ENCODE measurements at regions not wholly inside any gene's neighbourhood (a gene's known extent, or its start where the extent isn't known, plus 50 kb on each side); places are given as distances from the start of the nearest gene placed in this dataset.

DNA sequence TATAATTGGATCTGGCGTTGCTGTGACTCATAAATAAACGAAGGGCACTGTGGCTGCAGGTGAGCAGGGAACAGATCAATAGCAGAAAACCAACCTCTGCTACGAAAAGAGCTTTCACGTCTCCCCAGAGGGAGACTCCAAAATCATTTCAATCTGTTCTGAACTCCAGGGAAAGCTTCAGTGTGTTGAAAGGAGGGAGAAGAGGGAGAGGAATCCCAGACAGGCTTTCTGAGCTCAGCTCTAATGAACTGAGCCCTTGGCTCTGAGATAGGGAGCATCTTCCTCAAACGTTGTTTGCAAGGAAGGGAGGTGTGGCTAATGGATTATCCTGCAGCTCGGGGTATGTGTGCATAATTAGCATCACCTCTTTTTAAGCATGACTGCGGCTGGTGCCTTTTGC lies 288.0 kb upstream of the IRX4 start:
- DNase-seq: no peak
- ATAC-seq: no peak
- no peak overlapping the region for H3K4me3 ChIP-seq
- no peak overlapping the region for H3K27ac ChIP-seq
- TF ChIP-seq CTCF (IDR thresholded peaks at IDR 0.05): no peak
- no peaks in the 10 kb centered on the region for H3K9me3 ChIP-seq
- intact Hi-C loops (cut with DNase I): no loop called here
- peaks cover 0 to 14% (median 1%) of the 10 kb centered on the region in 4 donors for H3K27me3 ChIP-seq
- no peak for FAIRE-seq
- no peaks in the 10 kb centered on the region for H3K4me1 ChIP-seq
- no peaks in the 10 kb centered on the region for H3K36me3 ChIP-seq
- 13 to 16% methylated on average over 7 of the region's 7 CpGs for WGBS, 2 donors

- no peaks in the 10 kb centered on the region for H3K4me1 ChIP-seq
- no peaks in the 10 kb centered on the region for H3K9me3 ChIP-seq
- intact Hi-C loops (cut with DNase I): no loop called here
- no peaks in the 10 kb centered on the region for H3K36me3 ChIP-seq
- H3K27me3 ChIP-seq: peaks cover 0 to 14% (median 1%) of the 10 kb centered on the region in 4 donors
- peak in 1 of 6 donors; percentile 58 for DNase-seq
- FAIRE-seq: no peak
- no peak for TF ChIP-seq CTCF (IDR thresholded peaks at IDR 0.05)
- no peak for ATAC-seq
- no peak overlapping the region for H3K4me3 ChIP-seq
- H3K27ac ChIP-seq: no peak overlapping the region
- WGBS, 2 donors: 49 to 62% methylated on average over 46 to 47 of the region's 47 CpGs
These were observed 287.4 kb upstream of the IRX4 start for GRCh38 chr5:2169850-2170760.

DNA sequence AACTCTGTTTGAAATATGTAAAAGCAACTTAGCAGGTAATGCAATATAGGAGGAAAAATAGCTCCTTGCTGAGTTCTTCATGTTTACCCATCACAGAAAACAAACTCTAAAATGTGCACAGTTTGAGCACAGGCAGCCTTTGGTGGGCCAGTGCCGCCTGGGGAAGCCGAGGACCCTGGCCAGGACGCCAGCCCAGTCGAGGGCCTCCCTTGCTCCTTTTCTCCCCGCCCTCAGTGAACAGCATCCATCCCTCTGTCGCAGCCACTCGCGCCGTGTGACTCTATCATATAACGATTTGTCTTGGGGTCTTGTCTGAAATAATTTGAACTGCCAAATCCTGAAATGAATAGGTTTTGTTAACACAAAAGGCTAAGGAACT lies 286.7 kb upstream of the IRX4 start:
- peaks cover 0 to 14% (median 1%) of the 10 kb centered on the region in 4 donors for H3K27me3 ChIP-seq
- no peak for FAIRE-seq
- 50 to 68% methylated on average over 10 of the region's 10 CpGs for WGBS, 2 donors

DNA sequence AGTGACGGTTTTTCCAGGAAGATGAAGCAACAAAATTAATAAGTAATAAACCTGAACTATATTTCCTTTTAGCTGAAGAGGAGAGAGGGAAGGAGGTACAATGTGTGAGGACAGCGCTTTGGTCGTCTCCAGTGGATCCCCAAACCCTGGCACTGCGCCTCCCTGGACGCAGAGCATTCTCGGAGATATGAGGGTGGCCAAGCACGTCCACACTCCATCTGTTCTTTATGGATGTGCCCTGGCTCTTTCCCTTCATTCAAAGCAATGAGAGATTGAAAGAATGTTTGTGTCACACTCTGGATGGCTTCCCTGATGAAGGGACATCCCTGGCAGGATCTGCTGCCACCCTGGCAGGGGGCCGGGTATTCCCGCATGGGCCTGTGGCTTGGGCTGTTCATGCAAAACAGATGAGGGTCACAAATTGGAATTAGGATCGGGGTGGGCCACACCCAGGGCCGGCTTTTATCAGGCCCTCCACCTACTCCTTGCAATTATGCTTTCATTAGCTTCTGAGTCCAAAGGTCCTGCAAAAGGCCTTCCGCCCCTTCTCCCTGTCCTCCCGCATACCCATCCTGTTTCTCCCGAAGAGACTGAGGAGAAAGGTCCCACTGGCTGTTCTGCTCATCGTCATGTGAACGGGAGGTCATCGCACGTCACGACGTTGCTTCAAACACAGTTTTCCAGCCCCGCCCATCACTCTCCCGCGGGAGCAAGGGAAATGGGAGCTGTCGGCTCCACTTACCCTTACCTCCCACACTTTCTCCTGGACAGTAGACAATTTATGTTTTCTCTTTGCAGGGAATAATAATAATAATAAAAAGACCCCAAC lies 286.1 kb upstream of the IRX4 start:
- TF ChIP-seq CTCF (IDR thresholded peaks at IDR 0.05): no peak
- FAIRE-seq (no peak), ATAC-seq (no peak), DNase-seq (no peak)
- Histone ChIP-seq H3K36me3 (no peaks in the 10 kb centered on the region), H3K9me3 (no peaks in the 10 kb centered on the region), H3K4me3 (no peak overlapping the region), H3K27ac (no peak overlapping the region), H3K27me3 (peaks cover 0 to 14% (median 1%) of the 10 kb centered on the region in 4 donors), H3K4me1 (no peaks in the 10 kb centered on the region)
- intact Hi-C loops (cut with DNase I): no loop called here
- WGBS, 2 donors: 46 to 55% methylated on average over 24 of the region's 24 CpGs

More for the DNA sequence above, 286.7 kb upstream of the IRX4 start:
- Histone ChIP-seq H3K4me1 (no peaks in the 10 kb centered on the region), H3K4me3 (no peak overlapping the region), H3K9me3 (no peaks in the 10 kb centered on the region), H3K27ac (no peak overlapping the region), H3K36me3 (no peaks in the 10 kb centered on the region)
- ATAC-seq: no peak
- TF ChIP-seq CTCF (IDR thresholded peaks at IDR 0.05): no peak
- intact Hi-C loops (cut with DNase I): no loop called here
- DNase-seq: no peak
